Esophagus muscularis mucosa (tissue), 4 donors: ENCODE measurements at regions not wholly inside any gene's neighbourhood (a gene's known extent, or its start where the extent isn't known, plus 50 kb on each side); places are given as distances from the start of the nearest gene placed in this dataset.

Experiments
- DNase-seq: peaks from one replicate; pipeline ENCODE4 v3.0.0-alpha.2; 2017; ENCODE audit errors: extremely low spot score
- H3K27ac ChIP-seq, 4 donors: fragments of 200-600 bp; sonication (generic); replicated peaks in 1 of 4; 1 replicate in 3 of 4; 2 replicates in 1 of 4; pipeline ENCODE4 v1.5.1; 2016 to 2019; ENCODE audit warnings: mild to moderate bottlenecking in 1 of 4
- H3K27me3 ChIP-seq, 4 donors: fragments of 200-600 bp; sonication (generic); one replicate each; pipeline versions ENCODE4 v1.5.1 to v1.6.0; 2016 to 2019
- H3K36me3 ChIP-seq, 4 donors: fragments of 200-600 bp; sonication (generic); one replicate each; pipeline ENCODE4 v1.5.1; 2016 to 2019
- H3K4me1 ChIP-seq, 4 donors: fragments of 200-600 bp; sonication (generic); one replicate each; pipeline ENCODE4 v1.5.1; 2016 to 2019
- H3K4me3 ChIP-seq, 4 donors: fragments of 200-600 bp; sonication (generic); 1 replicate in 2 of 4; 2 replicates in 2 of 4; pipeline ENCODE4 v1.5.1; 2016 to 2019; ENCODE audit warnings: mild to moderate bottlenecking in 4 of 4, moderate library complexity in 1 of 4
- H3K9me3 ChIP-seq, 4 donors: fragments of 200-600 bp; sonication (generic); 1 replicate in 3 of 4; 2 replicates in 1 of 4; pipeline ENCODE4 v1.5.1; 2016 to 2019
- EP300 ChIP-seq: sonication (generic); formaldehyde crosslinking; IDR thresholded peaks from one replicate; pipeline ENCODE4 v1.6.1; 2017; ENCODE audit warnings: antibody characterized with exemption
- POLR2A ChIP-seq: fragments of 450-650 bp; IDR thresholded peaks from one replicate; pipeline ENCODE4 v1.6.1; 2017; ENCODE audit warnings: antibody characterized with exemption, moderate library complexity, mild to moderate bottlenecking, low read depth
- POLR2AphosphoS5 ChIP-seq, 2 donors: sonication (generic); formaldehyde crosslinking; IDR thresholded peaks; one replicate each; pipeline ENCODE4 v1.6.1; 2017; ENCODE audit warnings: antibody characterized with exemption in 2 of 2
- WGBS: methylation state at CpG from one replicate; pipeline ENCODE4 v1.1.5; 2018; 5-methylcytosine and 5-hydroxymethylcytosine counted together
- intact Hi-C: fragments of 100-400 bp; cut with DNase I; formaldehyde crosslinking; loops from one replicate; pipeline ENCODE4 v1.15.1; 2023
- TF ChIP-seq, protein P1 (sequence below), 3 experiments: fragments of 200-600 bp in 2 of 3; fragments of 450-650 bp in 1 of 3; sonication (generic) in 2 of 3; IDR thresholded peaks; one replicate each; pipeline ENCODE4 v1.5.1; 2017 to 2019; ENCODE audit warnings: antibody characterized with exemption in 3 of 3, mild to moderate bottlenecking in 2 of 3, moderate library complexity in 1 of 3

GRCh38 chr11:26782220-26782965, 60.5 kb upstream of the SLC5A12 start:
- Histone ChIP-seq H3K4me3 (no peak overlapping the region), H3K27ac (no peak overlapping the region), H3K36me3 (no peaks in the 10 kb centered on the region), H3K9me3 (peaks cover 0 to 10% (median 4%) of the 10 kb centered on the region in 4 donors), H3K4me1 (peaks cover 0 to 20% (median 17%) of the 10 kb centered on the region in 4 donors), H3K27me3 (no peaks in the 10 kb centered on the region)
- intact Hi-C loops = no loop called here
- DNase-seq = no peak
- TF ChIP-seq, protein P1, sequence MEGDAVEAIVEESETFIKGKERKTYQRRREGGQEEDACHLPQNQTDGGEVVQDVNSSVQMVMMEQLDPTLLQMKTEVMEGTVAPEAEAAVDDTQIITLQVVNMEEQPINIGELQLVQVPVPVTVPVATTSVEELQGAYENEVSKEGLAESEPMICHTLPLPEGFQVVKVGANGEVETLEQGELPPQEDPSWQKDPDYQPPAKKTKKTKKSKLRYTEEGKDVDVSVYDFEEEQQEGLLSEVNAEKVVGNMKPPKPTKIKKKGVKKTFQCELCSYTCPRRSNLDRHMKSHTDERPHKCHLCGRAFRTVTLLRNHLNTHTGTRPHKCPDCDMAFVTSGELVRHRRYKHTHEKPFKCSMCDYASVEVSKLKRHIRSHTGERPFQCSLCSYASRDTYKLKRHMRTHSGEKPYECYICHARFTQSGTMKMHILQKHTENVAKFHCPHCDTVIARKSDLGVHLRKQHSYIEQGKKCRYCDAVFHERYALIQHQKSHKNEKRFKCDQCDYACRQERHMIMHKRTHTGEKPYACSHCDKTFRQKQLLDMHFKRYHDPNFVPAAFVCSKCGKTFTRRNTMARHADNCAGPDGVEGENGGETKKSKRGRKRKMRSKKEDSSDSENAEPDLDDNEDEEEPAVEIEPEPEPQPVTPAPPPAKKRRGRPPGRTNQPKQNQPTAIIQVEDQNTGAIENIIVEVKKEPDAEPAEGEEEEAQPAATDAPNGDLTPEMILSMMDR (IDR thresholded peaks at IDR 0.05) = no peak
- WGBS = 78% methylated on average over 4 of the region's 4 CpGs

- intact Hi-C loops = no loop called here
- TF ChIP-seq, protein P1 (IDR thresholded peaks at IDR 0.05) = no peak
- no peak for TF ChIP-seq POLR2A
- TF ChIP-seq EP300 = no peak
- no peak for TF ChIP-seq POLR2AphosphoS5 (IDR thresholded peaks at IDR 0.05)
- WGBS = 96% methylated on average over 2 of the region's 3 CpGs
Measured at GRCh38 chr11:26783997-26784396, 62.1 kb upstream of the SLC5A12 start.

GRCh38 chr11:26790738-26791137, 68.9 kb upstream of the SLC5A12 start:
- no peak overlapping the region for H3K4me3 ChIP-seq
- H3K27me3 ChIP-seq = no peaks in the 10 kb centered on the region
- H3K27ac ChIP-seq = no peak overlapping the region
- no peak for DNase-seq
- intact Hi-C loops = no loop called here
- 75% methylated on average over 3 of the region's 3 CpGs for WGBS
- H3K4me1 ChIP-seq = no peaks in the 10 kb centered on the region
- no peaks in the 10 kb centered on the region for H3K36me3 ChIP-seq
- H3K9me3 ChIP-seq = no peaks in the 10 kb centered on the region
- TF ChIP-seq POLR2A (no peak), EP300 (no peak)
- TF ChIP-seq, protein P1 (IDR thresholded peaks at IDR 0.05) = no peak

More at GRCh38 chr11:26783997-26784396, 62.1 kb upstream of the SLC5A12 start:
- Histone ChIP-seq H3K27ac (no peak overlapping the region), H3K36me3 (no peaks in the 10 kb centered on the region), H3K4me3 (no peak overlapping the region), H3K27me3 (no peaks in the 10 kb centered on the region), H3K9me3 (peaks cover 0 to 10% (median 4%) of the 10 kb centered on the region in 4 donors), H3K4me1 (peaks cover 0 to 4% (median 3%) of the 10 kb centered on the region in 4 donors)
- no peak for DNase-seq

DNA sequence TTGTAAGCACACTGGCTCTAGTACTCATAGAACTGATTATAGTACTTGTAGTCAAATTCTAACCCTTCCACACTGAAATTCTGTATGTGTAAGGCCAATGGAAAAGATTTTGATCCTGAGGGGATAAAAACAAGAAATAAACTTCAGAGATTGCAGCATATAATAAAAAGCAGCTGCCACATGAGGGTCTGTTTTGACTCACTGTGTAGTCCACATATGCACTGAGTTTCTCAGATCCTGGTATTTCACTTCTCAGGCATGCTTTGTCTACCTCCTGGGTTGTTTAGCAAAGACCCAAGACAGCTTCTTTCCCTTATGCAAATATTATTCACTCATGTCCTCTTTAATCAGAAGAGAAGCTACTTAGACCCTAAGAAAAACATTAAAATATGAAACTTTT, 71.1 kb upstream of the SLC5A12 start:
- no peaks in the 10 kb centered on the region for H3K9me3 ChIP-seq
- H3K36me3 ChIP-seq = no peaks in the 10 kb centered on the region
- no peaks in the 10 kb centered on the region for H3K4me1 ChIP-seq
- TF ChIP-seq POLR2AphosphoS5 (IDR thresholded peaks at IDR 0.05) (no peak), POLR2A (no peak), EP300 (no peak)
- TF ChIP-seq, protein P1 (IDR thresholded peaks at IDR 0.05) = no peak
- H3K4me3 ChIP-seq = no peak overlapping the region
- H3K27me3 ChIP-seq = no peaks in the 10 kb centered on the region
- intact Hi-C loops = no loop called here
- H3K27ac ChIP-seq = no peak overlapping the region
- no peak for DNase-seq

DNA sequence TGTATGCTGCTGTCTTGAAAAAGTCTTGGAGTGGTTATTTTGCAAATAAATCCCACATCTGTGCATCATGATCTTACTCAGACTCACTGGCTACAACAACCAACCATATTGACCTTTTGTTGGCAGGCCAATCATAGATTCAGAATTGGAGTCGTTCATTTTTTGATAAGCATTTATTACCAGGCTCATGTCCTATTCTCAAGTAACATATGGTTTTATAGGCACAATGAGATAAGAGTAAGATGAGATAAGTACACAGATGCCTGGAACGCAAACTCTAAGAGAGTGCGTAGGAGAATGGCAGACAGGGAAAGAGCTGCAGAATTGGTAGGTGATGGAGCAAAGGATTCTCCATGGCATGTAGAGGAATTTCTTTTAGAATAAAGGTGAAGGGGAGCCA, 71.6 kb upstream of the SLC5A12 start:
- Histone ChIP-seq H3K36me3 (no peaks in the 10 kb centered on the region), H3K9me3 (no peaks in the 10 kb centered on the region), H3K27me3 (no peaks in the 10 kb centered on the region), H3K4me3 (no peak overlapping the region), H3K4me1 (no peaks in the 10 kb centered on the region), H3K27ac (no peak overlapping the region)
- intact Hi-C loops = no loop called here
- WGBS = 90% methylated on average over 3 of the region's 3 CpGs
- TF ChIP-seq POLR2A = no peak
- no peak for TF ChIP-seq EP300
- no peak for TF ChIP-seq POLR2AphosphoS5 (IDR thresholded peaks at IDR 0.05)
- TF ChIP-seq, protein P1 (IDR thresholded peaks at IDR 0.05) = no peak
- no peak for DNase-seq
